ENCODE measurements at regions not wholly inside any gene's neighbourhood (a gene's known extent, or its start where the extent isn't known, plus 50 kb on each side); places are given as distances from the start of the nearest gene placed in this dataset.

DNA sequence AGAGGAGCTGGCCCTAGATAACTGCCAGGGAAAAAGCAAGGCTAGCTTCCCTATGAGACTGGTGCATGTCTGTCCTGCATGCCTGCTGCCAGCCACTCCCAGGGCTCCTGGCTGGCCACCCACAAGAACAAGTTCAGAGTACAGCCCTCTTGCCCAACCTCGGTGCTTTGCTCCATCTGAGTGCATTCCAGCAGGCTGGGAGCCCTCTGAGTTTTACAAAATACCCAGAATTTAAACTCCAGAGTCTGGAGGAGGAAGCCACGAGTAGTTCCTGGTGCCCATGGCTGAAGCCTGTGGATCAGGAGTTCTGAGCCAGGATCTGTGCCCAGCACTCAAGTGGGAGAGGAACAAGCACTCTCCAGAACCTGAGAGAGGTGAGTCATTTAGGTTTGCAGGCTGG lies 111.6 kb downstream of the MAGEE2 start:
- Histone ChIP-seq H3K27me3 (ENCODE audit: insufficient read depth, low read depth, severe bottlenecking) (peaks cover 3% of the 10 kb centered on the region), H3K27ac (no peak overlapping the region), H3K4me3 (ENCODE audit: low read depth, low read length) (no peak overlapping the region), H3K36me3 (no peaks in the 10 kb centered on the region), H3K9me3 (ENCODE audit: severe bottlenecking) (no peaks in the 10 kb centered on the region)
- TF ChIP-seq, protein P1, sequence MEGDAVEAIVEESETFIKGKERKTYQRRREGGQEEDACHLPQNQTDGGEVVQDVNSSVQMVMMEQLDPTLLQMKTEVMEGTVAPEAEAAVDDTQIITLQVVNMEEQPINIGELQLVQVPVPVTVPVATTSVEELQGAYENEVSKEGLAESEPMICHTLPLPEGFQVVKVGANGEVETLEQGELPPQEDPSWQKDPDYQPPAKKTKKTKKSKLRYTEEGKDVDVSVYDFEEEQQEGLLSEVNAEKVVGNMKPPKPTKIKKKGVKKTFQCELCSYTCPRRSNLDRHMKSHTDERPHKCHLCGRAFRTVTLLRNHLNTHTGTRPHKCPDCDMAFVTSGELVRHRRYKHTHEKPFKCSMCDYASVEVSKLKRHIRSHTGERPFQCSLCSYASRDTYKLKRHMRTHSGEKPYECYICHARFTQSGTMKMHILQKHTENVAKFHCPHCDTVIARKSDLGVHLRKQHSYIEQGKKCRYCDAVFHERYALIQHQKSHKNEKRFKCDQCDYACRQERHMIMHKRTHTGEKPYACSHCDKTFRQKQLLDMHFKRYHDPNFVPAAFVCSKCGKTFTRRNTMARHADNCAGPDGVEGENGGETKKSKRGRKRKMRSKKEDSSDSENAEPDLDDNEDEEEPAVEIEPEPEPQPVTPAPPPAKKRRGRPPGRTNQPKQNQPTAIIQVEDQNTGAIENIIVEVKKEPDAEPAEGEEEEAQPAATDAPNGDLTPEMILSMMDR (IDR thresholded peaks at IDR 0.05; ENCODE audit: low read depth, low read length), result no peak
- DNase-seq, result no peak

DNA sequence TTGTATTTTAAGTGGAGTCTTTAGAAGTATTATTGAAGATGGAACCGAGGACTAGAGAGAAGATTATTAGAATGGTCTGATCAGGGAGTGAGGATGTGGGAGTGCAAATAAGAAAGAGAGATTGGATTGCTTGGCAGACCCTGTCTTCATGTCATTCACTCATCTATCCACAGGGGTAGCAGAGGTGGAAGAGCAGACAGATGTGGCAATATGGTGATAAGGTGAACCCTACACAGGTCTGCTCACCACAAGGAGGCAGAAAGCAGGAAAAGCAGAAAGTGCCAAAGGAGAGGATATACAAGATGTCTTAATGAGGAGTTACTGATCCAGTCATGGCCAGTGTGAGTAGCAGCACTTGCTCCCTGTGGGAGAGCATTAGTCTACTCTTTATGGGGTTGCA lies 129.4 kb downstream of the MAGEE2 start:
- peaks cover 4% of the 10 kb centered on the region for H3K27me3 ChIP-seq (ENCODE audit: insufficient read depth, low read depth, severe bottlenecking)
- no peak overlapping the region for H3K4me3 ChIP-seq (ENCODE audit: low read depth, low read length)
- TF ChIP-seq, protein P1 (IDR thresholded peaks at IDR 0.05; ENCODE audit: low read depth, low read length), result no peak
- no peaks in the 10 kb centered on the region for H3K9me3 ChIP-seq (ENCODE audit: severe bottlenecking)
- no peaks in the 10 kb centered on the region for H3K36me3 ChIP-seq
- no peak for DNase-seq
- no peak overlapping the region for H3K27ac ChIP-seq

DNA sequence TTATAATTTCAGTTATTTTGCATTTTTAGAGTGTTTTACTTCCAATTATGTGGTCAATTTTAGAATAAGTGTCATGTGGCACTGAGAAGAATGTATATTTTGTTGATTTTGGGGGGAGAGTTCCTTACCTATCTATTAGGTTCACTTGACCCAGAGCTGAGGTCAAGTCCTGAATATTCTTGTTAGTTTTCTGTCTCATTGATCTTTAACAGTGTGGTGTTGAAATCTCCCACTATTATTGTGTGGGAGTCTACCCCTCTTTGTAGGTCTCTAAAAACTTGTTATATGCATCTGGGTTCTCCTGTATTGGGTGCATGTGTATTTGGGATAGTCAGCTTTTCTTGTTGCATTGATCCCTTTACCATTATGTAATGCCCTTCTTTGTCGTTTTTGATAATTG lies 127.0 kb upstream of the ZDHHC15 start:
- H3K36me3 ChIP-seq, result no peaks in the 10 kb centered on the region
- DNase-seq, result no peak
- TF ChIP-seq, protein P1 (IDR thresholded peaks at IDR 0.05; ENCODE audit: low read depth, low read length), result no peak
- peaks cover 4% of the 10 kb centered on the region for H3K27me3 ChIP-seq (ENCODE audit: insufficient read depth, low read depth, severe bottlenecking)
- no peak overlapping the region for H3K27ac ChIP-seq
- H3K9me3 ChIP-seq (ENCODE audit: severe bottlenecking), result no peaks in the 10 kb centered on the region
- H3K4me3 ChIP-seq (ENCODE audit: low read depth, low read length), result no peak overlapping the region

DNA sequence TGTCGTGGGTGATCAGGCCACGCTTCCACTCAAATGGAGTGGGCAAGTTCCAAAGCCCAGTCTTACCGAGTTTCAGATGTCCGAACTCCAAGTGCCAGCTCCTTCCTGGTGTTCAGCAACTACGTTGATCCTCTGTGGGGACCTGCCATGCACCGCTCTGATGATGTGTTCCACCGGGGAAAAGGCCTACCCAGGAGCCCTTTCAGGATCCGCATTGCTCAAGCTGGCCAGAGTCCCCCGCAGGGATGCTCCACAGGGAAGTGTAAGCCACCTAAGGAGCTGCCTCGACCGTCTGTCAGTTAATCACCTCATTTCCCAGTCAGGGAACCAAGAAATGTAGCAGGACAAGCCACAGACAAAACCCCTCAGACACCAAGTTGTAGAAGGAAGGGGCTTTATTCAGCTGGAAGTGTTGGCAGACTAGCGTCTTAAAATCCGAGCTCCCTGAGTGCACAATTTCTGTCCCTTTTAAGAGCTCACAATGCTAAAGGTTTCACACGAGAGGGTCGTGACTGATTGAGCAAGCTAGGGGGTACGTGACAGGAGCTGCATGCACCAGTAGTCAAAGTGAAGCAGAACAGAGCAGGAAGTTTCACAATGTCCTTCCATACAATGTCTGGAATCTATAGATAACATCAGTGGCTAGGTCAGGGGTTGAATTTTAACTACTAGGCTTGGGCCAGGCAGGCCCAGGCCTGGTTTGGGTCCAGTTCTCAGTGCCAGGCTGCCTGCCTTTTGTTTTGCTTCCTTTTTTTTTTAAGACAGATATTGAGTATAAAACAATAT lies 126.2 kb upstream of the ZDHHC15 start:
- Histone ChIP-seq H3K4me3 (ENCODE audit: low read depth, low read length) (no peak overlapping the region), H3K36me3 (no peaks in the 10 kb centered on the region), H3K27ac (no peak overlapping the region), H3K9me3 (ENCODE audit: severe bottlenecking) (no peaks in the 10 kb centered on the region), H3K27me3 (ENCODE audit: insufficient read depth, low read depth, severe bottlenecking) (peaks cover 4% of the 10 kb centered on the region)
- TF ChIP-seq, protein P1 (IDR thresholded peaks at IDR 0.05; ENCODE audit: low read depth, low read length), result no peak
- no peak for DNase-seq

DNA sequence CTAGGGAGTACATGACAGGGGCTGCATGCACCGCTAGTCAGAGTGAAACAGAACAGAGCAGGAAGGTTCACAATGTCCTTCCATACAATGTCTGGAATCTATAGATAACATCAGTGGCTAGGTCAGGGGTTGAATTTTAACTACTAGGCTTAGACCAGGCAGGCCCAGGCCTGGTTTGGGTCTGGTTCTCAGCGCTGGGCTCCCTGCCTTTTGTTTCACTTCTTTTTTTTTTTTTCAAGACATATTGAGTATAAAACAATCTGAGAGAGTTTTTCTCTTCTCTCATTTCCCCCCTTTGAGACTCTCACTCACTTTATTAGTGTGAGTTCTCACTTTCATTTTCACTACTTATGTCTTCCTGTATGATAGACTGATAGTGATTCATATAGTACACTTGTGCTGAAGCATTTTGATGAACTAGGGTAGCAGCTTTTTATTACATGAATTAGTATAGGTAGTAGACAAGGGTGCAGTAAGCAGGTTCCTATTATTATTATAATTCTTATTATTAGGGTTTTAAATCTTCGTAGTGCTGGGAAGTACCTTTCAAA lies 120.0 kb upstream of the ZDHHC15 start:
- no peak overlapping the region for H3K4me3 ChIP-seq (ENCODE audit: low read depth, low read length)
- TF ChIP-seq, protein P1 (IDR thresholded peaks at IDR 0.05; ENCODE audit: low read depth, low read length), result no peak
- H3K27ac ChIP-seq, result no peak overlapping the region
- H3K27me3 ChIP-seq (ENCODE audit: insufficient read depth, low read depth, severe bottlenecking), result peaks cover 12% of the 10 kb centered on the region
- H3K36me3 ChIP-seq, result no peaks in the 10 kb centered on the region
- DNase-seq, result no peak
- no peaks in the 10 kb centered on the region for H3K9me3 ChIP-seq (ENCODE audit: severe bottlenecking)
